Retinal pigment epithelial cell (primary cell): ENCODE measurements at regions not wholly inside any gene's neighbourhood (a gene's known extent, or its start where the extent isn't known, plus 50 kb on each side); places are given as distances from the start of the nearest gene placed in this dataset.

Source experiments
- DNase-seq: peaks from one replicate; pipeline ENCODE4 v3.0.0-alpha.2; 2010; ENCODE audit warnings: low read depth
- H3K4me3 ChIP-seq: 2 replicates; pipeline ENCODE4 v1.5.1; 2011; ENCODE audit warnings: mild to moderate bottlenecking, low read length, control low read depth, moderate library complexity
- TF ChIP-seq, protein P1 (sequence below): conservative IDR thresholded peaks from 2 replicates; pipeline ENCODE4 v1.5.1; 2011; ENCODE audit warnings: low read depth, low read length, control low read depth, inconsistent platforms

DNA sequence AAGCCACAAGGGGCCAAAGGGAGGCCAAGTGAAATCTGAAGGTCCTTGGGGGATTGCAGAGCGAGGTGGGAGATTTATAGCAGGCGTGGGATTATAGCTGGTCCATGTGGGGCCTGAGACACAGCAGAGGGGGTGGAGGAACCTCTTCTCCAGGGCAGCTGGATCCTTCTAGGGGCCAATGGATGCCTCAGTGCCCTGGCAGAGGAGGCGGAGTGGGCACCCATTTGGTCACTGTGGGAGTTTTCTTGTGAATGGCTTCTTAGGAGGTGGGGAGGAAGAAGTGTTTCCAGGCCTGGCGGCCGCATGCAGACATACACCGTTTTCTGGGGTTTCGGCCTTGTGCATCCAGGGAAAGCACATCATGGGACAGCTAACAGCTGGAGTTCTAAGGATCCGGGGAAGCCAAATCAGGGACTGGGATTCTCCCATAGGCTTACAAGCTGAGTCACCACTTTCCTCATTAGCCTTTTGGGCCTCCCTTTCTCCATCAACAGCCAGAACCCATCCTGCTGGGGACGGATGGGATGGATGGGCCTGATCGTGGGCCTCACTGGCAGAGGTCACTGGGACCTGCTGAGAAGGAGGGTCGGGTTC, 76.5 kb downstream of the RHOU start:
- TF ChIP-seq, protein P1, sequence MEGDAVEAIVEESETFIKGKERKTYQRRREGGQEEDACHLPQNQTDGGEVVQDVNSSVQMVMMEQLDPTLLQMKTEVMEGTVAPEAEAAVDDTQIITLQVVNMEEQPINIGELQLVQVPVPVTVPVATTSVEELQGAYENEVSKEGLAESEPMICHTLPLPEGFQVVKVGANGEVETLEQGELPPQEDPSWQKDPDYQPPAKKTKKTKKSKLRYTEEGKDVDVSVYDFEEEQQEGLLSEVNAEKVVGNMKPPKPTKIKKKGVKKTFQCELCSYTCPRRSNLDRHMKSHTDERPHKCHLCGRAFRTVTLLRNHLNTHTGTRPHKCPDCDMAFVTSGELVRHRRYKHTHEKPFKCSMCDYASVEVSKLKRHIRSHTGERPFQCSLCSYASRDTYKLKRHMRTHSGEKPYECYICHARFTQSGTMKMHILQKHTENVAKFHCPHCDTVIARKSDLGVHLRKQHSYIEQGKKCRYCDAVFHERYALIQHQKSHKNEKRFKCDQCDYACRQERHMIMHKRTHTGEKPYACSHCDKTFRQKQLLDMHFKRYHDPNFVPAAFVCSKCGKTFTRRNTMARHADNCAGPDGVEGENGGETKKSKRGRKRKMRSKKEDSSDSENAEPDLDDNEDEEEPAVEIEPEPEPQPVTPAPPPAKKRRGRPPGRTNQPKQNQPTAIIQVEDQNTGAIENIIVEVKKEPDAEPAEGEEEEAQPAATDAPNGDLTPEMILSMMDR = no peak
- no peak for DNase-seq
- H3K4me3 ChIP-seq = no peak overlapping the region

DNA sequence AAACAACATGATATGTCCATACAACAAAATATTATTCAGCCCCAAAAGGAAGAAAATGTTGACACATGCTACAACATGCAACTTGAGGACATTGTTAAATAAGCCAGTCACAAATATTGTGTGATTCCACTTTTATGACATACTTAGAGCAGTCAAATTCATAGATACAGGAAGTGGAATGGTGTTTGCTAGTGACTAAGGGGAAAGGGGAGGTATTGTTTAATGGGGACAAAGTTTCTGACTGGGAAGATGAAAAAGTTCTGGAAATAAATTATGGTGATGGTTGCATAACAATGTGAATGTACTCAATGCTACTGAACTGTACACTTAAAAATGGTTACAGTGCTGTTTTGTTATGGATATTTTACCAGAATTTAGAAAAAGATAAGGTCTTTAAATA, 77.7 kb downstream of the RHOU start:
- TF ChIP-seq, protein P1 = no peak
- DNase-seq = no peak

DNA sequence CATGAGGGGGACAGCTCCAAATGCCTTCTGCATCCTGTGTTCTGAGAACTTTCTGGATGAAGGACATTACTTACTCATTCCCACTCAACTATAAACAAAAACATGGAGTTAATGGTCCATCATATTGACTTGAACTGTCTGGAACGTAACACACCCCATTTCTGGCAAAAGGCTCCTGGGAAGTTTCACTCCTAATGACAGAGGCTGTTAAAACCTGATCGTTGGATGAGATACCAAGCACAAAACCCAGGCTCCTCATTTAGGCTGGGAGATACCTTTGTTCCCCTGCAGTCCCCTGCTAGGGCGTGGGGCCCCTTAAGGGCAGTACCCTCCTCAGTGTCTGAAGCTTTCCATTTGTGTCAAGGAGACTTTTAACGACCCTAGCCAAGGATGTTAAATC, 78.9 kb downstream of the RHOU start:
- TF ChIP-seq, protein P1 = no peak
- H3K4me3 ChIP-seq = no peak overlapping the region
- DNase-seq = no peak

More for the DNA sequence above, 77.7 kb downstream of the RHOU start:
- no peak overlapping the region for H3K4me3 ChIP-seq

DNA sequence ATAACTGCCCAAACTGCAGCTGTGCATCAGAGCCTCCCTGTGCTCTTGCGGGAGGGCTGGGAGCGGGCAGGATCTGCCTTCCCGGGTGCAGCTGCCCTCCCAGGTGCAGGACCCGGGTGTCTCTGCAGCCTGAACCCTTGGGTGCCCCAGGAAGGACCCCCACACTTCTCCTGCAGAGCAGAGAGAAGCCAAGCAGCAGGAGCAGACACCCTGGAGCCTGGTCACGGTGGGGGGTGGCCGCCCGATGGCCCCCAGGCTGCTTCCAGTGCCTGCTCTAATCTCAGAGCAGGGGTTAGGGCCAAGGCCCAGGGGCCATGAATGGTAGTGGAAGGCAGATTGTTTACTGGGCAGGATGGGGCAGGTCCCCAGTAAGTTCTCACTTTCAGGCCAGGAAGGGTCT, 83.0 kb downstream of the RHOU start:
- TF ChIP-seq, protein P1 = no peak
- no peak for DNase-seq
- H3K4me3 ChIP-seq = no peak overlapping the region

DNA sequence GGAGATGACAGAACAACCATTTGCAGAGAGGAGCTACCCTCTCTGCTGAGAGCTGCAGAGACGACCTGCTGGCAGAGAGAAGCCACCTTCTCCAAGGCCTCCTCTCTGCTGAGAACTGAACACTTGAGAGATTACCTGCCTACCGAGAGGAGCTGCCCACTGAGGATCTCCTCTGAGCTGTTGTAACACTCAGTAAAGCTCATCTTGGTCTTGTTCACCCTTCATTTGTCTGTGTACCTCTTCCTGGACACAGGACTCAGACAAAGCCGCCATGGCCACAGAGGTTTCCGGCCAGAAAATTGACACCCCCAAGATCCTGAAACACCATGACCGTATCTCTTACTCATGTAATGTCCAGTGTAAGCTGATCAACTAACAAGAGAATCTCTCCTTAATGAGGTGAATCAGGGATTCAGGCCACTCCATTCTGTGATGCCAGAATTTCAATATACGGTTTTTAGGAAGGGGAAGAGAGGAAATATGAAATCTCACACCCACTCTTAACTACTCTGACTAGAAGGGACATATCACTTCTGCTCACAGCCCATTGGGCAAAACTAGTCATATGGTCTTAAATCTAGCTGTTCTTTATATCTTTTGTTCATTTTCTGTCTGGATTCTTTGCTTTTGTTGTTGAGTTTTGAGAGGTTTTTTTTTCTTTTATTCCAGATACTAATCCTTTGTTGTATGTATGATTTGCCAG, 83.8 kb downstream of the RHOU start:
- DNase-seq = no peak
- H3K4me3 ChIP-seq = no peak overlapping the region
- TF ChIP-seq, protein P1 = no peak

DNA sequence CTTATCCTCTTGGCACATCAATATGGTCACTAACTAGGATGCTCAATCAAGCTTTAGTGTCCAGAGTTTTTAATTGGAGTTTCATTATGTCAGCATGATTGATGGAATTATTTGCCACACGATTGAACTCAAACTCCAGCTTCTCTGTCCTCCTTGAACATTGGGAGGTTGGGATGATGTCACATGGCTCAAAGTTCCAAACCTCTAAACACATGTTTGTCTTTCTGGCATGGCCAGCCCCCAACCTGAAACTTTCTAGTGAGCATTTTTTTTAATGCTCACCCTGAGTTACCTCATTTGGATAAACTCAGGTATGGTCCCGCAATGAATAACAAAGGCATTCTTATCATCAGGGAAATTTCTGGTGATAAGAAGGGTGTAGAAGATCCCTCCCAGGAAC, 86.0 kb downstream of the RHOU start:
- TF ChIP-seq, protein P1 = no peak
- no peak overlapping the region for H3K4me3 ChIP-seq
- DNase-seq = no peak

DNA sequence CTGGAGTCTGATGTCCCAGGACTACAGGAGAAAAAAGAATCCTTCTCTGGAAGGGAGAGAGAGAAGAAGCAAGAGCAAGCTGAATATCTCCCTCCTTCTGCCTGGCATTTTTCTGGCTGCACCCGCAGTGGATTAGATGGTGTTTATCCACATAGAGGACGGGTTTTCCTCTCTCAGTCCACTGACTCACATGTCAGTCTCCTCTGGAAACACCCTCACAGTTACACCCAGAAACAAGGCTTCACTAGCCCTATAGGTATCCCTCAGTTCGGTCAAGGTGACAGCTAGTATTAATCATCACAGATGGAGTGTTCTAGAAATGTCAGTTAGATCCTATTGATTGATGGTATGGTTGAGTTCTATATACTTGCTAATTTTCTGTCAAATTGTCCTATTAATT, 87.9 kb downstream of the RHOU start:
- TF ChIP-seq, protein P1 = no peak
- DNase-seq = no peak

More for the DNA sequence above, 87.9 kb downstream of the RHOU start:
- H3K4me3 ChIP-seq = no peak overlapping the region
